Effector CD8-positive, alpha-beta T cell (primary cell): ENCODE measurements at regions not wholly inside any gene's neighbourhood (a gene's known extent, or its start where the extent isn't known, plus 50 kb on each side); places are given as distances from the start of the nearest gene placed in this dataset.

Experiments
- DNase-seq: peaks from one replicate; lab custom pipeline; 2025; lab: John Stamatoyannopoulos, UW

DNA sequence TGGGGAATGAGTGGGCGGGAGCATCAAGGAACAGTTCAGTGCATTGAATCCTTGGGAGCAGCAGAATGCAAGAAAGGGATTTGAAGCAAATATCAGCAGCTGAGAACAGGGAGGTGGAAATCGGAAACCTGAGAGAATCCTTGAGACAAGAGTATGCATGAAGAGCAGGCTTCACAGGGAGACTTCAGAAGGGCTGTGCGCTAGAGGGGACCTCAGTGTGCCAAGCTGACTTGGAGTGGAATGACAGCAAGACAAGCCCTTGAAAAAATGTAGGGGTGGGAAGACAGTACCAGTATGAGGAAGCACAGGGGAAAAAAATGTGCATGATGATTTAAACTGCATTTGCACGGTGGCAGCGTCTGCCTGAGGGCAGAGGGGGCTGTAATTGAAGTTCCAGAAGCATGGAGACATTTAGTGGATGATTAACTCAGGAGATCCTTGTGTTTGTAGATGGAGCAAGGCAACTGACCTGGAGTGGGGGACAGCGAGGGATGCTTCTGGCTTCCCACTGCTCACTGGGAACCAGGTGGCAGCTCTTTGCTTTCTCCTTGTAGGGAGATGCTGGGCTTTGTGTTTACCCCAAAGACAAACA lies 204.9 kb upstream of the PLET1 start:
- no peak for DNase-seq

DNA sequence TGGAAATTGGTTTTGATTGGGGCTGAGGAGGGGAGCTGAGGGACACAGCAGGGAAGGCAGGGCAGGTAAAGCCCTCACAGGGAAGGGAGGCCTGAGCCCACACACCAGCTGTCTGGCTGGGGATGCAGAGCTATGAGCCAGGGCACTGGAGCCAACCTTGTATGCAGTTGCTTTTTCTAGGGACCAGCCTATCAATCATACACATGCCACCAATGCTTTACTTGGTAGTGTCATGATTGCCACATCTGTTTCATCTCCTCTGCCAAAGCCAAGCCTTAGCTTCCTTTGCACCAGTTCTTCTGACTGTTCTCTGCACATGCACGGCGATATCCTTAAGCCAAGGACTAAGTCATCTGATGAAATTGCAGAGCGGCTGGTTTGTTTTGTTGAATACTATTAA lies 207.1 kb upstream of the PLET1 start:
- no peak for DNase-seq

DNA sequence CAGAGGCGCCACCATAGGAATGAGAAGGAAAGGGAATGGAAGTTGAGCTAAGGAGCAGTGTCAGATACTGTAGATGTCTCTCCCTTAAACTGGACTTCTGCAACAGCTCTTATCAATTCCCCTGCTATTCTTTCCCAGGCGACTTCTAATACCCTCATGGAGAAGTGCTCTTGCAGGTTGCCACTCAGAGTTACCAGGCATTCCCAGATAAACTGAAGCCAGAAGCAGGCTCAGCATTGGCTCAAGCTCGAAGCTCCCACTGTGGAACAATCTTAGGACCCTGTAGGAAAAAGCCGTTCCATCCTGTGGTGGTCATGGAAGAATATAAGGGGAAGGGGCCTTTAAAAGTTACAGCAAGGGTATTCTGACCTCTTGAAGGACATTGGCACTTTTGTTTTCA lies 208.7 kb upstream of the PLET1 start:
- no peak for DNase-seq

DNA sequence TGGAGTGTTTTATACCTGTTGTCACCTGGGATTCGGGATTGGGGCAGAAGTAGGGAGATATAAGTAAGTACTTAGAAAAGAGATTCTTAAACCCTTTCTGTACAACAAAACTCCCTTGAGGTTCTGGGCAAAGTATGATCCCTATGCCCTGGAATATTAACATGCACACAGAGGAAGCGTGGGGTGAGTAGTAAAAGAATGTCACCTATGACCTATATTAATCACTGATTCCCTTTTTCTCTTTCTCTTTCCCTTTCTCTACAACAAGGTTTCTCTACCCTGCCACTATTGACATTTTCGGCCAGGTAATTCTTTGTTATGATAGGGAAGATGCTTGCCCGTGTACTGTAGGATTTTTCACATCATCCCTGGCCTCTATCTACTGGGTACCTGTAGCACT lies 209.7 kb upstream of the PLET1 start:
- no peak for DNase-seq

DNA sequence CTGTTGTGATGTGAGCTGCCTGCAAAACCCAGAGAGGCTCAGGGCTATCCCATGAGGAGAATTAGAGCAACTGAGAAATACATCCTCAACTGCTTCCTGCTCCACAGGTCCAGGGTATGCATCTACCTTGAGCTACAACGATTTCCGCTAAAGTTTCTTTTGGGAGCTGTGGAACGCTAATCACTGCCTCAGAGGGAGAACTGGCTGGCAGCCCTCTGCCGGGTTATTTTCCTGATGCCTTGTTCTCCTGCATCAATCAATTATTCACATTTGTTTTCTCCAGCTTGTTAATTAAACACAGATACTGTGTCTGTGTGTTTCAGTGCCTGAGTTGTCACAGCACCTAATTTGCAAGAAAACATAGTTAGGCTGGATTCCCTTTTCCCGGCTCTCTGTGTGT lies 211.1 kb upstream of the PLET1 start:
- no peak for DNase-seq

DNA sequence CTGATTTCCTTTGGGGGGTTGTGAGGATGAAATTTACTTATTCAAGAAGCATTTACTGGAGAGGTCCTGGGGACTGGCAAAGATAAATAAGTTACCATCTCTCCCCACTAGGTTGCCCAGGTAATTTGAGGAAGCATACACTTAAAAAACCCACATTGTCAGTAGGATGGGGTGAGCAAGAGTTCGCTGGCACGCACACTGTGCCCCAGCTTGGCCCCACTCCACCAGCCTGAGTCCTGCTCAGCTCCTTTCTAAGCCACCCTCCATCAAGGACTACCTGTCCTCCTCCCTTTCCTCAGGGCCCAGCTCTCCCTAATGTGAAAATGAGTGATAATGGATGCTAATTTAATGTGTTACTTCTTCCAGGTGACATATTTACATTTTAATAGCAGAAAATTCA lies 216.5 kb upstream of the PLET1 start:
- no peak for DNase-seq

DNA sequence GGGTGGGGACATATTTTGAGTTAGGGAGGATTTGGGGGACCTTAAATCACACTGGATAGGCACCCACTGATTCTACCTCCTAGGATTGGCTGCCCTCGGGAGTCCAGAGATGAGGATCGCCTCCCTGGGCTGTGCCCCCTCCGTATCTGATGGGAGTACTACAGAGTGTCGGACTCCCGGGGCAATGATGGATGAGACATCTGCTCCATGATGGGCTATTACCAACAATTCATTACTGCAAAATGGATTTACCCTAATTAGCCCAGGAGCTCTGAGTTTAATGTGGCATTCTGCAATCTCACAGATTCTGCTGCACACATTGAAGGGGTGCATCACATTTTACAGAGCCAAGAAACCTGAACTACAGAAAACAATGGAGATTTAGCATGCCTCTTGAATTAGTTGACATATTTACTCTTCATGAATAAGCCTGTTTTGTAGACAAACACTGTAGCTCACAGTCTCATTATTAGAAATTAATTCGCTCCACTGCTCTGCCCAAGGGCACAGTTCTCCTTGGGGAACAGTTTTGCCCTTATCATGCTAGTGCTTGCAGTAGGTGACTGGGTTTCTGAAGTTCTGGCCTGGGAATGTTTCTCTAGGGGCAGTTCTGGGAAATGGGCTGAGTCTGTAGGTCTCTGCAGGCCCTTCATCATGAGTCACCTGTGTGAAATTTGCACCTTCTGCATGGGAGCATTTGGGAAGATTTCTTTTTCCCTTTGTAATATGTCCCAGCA lies 217.1 kb upstream of the PLET1 start:
- DNase-seq, result no peak

DNA sequence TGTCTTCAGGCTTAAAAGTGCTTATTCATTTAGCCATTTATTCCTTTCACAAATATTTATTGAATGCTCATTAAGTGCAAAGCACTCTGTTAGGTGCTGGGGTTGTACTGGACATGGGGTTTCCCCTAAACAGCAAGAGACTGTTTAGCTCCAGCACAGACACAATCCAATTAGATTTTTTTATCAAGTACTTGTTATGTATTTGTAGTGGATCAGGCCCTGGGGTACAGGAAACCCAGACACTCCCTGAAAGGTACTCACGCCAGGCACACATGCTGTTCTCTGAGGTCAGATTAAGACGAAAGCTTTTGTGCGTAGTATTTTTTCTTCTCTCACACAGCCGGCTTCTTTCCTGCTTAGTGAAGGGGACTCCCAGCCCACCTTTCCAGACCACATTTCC lies 218.1 kb upstream of the PLET1 start:
- DNase-seq, result no peak

DNA sequence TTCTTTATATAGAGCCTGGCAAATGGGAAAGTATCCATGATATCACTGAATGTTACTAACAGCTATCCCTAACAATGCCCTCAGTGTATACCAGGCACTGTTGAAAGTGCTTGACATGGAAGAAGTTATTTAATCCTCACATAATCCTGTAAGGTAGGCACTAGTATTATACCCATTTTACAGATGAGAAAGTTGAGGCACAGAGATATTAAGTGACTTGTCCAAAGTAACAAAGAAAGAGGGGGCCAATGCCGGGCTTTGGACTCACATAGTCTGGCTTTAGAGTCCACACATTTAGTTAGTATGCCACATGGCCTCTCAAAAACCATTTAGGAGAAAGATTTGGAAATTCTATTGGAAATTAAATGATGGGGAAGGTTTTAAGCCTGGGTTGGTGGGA lies 220.8 kb upstream of the PLET1 start:
- DNase-seq, result no peak

DNA sequence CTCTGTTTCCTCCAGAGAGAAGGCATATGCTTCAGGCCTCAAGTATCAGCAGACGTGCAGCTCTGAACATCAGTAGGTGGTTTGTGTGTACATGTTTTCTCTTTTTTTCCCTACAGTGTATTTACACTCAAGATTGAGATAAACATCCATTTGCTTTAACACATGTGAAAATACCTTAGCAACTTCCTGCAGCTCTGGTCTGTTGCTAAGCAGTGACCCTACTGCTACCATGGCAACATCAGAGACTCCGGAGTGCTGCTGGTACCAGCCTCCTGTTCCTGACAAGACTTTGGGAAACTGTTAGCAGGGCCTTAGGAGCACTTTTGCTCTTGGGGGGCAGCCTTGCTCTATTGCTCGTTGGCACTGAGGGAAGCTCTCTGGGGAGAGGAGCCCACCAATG lies 221.2 kb upstream of the PLET1 start:
- DNase-seq, result no peak

DNA sequence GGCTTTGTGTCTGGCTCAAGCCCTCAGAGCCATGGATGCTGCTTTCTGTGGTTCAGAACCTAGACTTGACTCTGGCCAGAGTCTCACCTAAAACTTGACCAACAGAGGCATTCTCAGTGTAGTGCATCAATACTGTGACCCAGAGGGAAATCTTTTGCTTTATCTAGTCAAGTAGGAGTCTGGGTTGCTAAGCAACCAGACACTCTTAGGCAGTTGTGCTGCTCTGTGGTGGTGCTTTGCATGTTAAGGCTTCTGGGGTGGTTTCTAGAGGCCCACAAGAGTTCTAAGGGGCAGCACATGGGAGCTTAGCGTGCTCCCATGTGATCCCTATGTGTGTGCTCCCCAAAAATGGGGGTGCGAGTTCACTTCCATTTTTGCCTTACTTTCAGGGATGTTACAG lies 224.6 kb upstream of the PLET1 start:
- DNase-seq, result no peak

DNA sequence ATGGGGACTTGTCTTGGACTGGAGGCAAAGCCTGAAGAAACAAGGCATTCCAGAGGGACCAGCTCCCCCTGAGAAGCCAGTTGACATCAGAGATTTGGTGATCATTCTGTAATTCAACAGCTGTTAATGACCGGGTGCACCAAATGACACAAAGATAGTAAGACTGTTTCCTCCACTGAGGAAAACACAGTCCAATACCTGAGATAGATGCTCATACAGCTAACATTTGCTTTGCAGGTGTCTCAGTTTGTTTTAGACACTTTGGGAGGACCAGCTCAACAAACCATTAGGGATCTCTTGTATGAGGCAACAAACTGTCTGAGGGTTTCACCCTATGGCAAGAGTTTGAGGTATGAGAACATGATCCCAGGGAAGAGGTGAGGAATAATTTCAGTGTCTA lies 237.2 kb upstream of the PLET1 start:
- no peak for DNase-seq

DNA sequence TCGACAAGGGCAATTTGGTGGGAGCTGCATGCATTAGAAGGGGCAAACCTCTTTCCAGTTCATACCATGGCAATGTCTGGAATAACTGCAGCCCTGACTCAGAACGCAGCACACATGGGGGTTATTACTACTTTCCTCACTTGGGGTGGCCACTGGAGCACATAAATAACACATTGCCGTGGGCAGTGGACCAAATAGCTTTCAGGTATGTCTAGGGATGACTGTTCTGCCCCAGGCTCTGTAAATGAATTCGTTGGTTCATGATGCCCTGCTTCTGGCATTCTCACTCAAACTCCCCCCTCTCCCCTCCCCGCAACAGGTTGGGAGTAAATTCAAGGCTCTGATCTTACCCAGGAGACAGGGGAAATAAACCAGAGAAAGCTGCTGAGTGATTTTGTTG lies 238.0 kb upstream of the PLET1 start:
- DNase-seq, result no peak

DNA sequence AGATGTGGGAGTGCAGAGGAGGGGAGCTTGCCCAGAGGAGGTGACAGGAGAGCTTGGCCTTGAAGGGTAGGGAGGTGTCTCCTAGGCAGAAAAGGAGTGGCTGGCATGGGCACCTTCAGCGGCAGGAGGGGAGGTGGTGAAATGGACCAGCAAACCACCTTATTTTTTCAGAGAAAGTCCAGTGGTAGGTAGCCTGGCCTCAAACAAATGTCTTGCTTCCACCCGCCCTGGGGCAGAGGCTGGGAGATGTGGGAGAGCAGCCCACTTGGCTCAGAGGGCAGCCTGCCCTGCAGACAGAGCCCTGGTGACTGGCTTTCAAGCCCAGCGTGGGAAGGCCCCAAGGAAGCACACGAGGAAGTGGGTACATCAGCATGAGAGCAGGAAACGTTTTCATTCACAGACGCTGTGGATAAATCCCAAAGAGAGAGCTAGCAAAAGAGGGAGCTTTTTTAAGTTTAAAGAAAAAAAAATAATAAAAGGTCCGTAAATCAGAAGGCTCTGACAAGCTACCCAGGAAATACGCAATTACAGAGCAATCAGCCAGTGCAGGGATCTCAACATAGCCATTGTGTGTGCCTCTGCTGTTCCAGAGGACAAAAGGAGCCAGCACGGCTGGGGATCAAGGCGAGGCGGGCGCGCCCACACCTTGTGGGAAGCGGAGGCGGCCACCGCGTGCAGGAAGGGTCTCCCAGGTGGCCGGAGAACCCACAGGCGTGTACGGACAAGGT lies 238.7 kb upstream of the PLET1 start:
- no peak for DNase-seq

DNA sequence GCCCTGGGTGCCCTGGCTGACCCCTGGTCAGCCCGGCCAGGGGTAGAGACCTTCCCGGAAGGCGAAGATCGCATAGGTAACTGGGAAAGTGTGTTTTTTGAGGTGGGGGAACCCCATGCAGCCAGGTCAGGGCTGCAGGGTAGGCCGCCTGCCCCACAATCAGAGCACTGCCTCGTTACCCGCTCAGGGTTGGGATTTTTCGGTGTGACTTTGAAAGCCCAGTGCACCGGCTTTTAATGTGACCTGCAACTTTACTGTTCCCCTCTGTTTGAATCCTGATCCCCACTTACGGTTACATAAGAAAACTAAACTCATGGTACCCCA lies 239.2 kb upstream of the PLET1 start:
- DNase-seq, result no peak

DNA sequence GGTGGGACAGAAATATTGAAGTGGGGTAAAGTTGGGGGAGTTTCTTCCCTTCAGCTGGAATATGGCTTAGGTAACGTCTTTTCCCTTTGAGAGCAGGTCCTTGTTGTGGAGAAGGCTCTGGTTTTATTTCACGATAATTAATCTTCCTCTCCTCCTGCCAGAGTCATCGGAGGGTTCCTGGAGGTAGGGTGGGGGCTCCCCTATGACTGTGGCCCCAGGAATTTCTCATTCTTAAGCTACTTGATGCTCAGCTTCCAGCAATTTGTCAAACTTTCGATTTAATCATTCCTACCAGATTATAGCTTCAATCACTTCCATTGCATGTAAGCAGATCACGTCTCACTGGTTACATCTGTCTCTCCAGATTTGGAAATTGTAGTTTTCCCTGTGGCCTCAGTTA lies 242.8 kb upstream of the PLET1 start:
- no peak for DNase-seq

DNA sequence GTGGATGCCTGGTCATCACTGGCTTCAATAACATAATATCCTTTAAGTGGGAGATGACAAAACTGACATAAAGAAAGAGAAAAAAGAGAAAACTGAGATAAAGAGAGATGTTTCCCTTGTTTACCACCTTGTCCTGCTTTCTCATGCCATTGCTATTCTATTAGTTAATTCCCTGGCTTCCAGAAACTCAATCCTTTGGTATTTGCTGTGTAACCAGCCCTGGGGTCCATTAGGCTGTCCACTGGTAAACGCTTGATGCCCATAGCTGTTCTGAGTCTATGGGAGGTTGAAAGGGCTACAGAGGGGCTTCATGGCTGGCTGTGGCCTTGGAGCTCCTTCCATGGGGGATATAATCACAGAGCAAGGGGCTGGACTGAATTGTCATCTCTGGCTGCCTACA lies 243.4 kb upstream of the PLET1 start:
- no peak for DNase-seq

DNA sequence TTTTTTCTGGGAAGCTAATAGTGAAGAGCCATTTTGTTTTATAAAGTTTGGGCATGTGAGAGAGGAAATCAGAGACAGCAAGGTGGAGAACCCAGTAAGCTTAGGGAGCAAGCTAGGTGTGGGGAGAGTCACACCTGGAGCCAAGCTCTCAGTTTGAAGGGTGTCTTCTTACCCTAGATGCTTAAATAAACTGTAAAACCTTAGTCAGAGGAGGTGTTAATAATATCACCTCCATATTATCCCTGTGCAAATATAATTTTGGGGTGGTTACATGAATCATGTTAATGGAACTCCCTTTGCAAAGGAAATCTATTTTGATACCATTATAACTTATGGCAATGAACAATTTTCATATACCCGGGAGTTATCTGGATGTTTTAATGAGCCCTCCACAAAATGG lies 246.2 kb upstream of the PLET1 start:
- DNase-seq, result no peak

DNA sequence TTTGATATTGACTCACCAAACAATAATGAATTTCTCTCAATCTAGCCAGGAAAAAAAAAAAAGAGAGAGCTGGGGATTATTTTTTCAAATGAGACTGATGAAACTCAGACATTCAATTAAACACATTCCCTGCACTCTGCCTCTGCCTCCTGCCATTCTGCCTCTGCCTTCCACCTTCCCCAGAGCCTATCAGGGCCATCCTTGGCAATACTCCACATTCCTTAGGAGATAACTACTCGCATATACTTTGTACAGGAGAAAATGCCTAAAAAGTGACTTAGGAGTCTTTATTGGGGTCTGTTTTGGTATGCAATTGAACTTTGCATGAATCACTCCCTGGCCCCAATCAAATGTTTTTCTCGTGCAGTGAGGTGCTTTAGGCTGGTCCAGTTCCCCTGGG lies 246.6 kb upstream of the PLET1 start:
- no peak for DNase-seq

DNA sequence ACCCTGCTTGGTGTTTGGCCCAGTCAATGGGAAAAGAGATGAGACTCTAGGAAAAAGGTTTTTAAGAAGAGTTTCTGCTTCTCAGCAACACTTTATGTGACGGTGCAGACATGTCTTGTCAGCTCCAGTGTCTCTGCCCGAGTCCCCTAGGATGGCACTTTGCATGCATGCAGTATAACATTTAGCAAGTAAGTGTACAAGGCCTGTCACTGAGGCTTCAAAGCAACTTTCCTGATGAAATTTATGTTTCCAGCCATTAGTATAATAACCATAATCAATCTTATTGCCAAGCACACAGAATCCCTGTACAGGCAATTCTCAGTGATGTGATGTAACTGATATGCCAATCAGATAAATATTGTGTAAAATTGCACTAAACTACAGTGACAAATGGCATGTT lies 248.1 kb upstream of the PLET1 start:
- DNase-seq, result no peak

DNA sequence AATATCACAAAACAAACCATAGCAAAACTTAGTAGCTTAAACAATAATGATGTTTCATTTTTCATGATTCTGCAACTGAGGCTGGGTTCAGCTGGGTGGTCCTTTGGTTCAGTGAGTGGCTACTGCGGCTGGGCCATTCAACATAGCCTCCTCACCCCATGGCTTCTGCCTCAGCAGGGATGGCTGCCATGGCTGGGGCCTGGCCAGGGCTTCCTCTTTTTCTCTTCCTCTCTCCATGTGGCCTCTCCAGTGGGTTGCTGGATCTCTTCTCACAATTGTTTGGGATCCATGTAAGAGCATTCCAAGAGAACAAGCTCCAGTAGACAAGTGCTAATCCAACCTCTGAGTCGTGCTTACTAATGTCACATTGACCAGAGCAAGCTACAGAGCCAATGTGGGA lies 248.6 kb upstream of the PLET1 start:
- DNase-seq, result no peak

DNA sequence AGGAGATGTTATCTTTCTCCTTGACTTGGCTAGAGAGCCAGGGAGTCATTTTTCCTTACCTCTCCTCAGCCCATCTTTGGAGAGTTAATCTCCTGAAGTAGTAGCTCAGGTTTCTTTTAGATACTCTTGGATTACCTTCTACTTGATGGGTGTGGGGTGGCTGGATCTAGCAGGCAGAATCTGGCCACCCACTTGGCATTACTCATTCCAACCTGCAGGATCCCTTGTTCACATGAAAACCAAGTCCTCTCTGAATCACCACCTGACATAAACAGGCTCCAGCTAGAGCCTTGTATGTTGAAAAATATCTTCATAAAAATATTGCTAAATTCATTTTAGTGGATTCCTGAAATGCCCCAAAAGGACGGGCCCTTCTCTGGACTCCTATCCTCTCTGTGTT lies 250.6 kb upstream of the PLET1 start:
- DNase-seq, result no peak

DNA sequence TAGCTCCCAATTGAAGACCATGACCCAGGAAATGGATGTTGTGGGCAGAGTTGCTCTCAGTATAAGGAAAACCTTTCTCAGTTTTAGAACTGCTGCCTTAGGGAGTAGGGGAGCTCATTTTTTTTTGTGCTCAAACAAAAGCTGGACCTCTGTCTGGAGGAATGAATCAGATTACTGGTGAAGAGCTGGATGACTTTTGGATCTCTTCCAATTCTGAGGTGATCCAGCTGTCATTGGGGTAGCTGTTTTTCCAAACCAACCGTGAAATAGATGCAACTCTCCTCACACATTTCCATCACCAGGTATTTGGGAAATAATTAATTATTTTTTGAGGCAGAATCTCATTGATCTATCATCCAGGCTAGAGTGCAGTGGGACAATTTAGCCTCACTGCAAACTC lies 251.3 kb upstream of the PLET1 start:
- DNase-seq, result no peak

DNA sequence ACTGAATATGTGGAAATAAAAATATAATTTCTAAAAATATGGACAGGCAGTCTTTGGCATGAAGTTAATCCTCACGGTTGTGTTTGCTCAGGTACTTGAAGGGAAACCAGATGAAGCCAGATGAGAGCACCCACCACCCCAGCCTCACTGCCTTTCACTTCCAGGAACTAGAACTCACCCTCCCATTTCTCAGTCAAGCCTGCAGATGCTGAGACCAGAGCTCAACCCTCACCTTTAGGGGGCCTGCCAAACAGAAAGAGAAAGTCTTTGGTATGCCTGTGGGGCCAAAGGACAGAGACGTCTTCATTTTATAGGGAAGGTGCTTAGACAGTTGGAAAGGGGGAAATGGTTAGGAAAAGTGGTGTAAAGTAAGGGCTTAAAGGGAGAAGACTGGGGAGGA lies 252.8 kb upstream of the PLET1 start:
- no peak for DNase-seq
